Mesenteric fat pad (tissue), 1 donor: ENCODE measurements at regions not wholly inside any gene's neighbourhood (a gene's known extent, or its start where the extent isn't known, plus 50 kb on each side); places are given as distances from the start of the nearest gene placed in this dataset.

Experiments
- DNase-seq: peaks from one replicate; pipeline ENCODE4 v3.0.0-alpha.2; 2020; ENCODE audit warnings: low spot score
- donor health status: DM: yes; HTN: yes; CAD: no.

GRCh38 chr5:6026766-6027406 is 351.5 kb downstream of the MED10 start:
- no peak for DNase-seq

- no peak for DNase-seq
Observed at GRCh38 chr5:6019612-6020011, 358.7 kb downstream of the MED10 start.

GRCh38 chr5:6013506-6013905 is 364.8 kb downstream of the MED10 start:
- no peak for DNase-seq

- DNase-seq: no peak
Observed at GRCh38 chr5:6011199-6011598, 367.1 kb downstream of the MED10 start.

GRCh38 chr5:6006838-6007314 is 371.5 kb downstream of the MED10 start:
- no peak for DNase-seq

- DNase-seq: no peak
Observed at GRCh38 chr5:6003040-6003825, 375.1 kb downstream of the MED10 start.

GRCh38 chr5:6000867-6001266 is 377.5 kb downstream of the MED10 start:
- DNase-seq: no peak

- no peak for DNase-seq
Observed at GRCh38 chr5:5995819-5996218, 382.5 kb downstream of the MED10 start.

- no peak for DNase-seq
Observed at GRCh38 chr5:5986492-5987178, 391.7 kb downstream of the MED10 start.

- DNase-seq: no peak
Observed at GRCh38 chr5:5985332-5985731, 393.0 kb downstream of the MED10 start.

GRCh38 chr5:5983261-5983980 is 394.9 kb downstream of the MED10 start:
- no peak for DNase-seq

GRCh38 chr5:5981562-5981961 is 396.8 kb downstream of the MED10 start:
- no peak for DNase-seq

- no peak for DNase-seq
Observed at GRCh38 chr5:5980538-5980895, 397.8 kb downstream of the MED10 start.

- no peak for DNase-seq
Observed at GRCh38 chr5:5979761-5980537, 398.4 kb downstream of the MED10 start.

- no peak for DNase-seq
Observed at GRCh38 chr5:5979377-5979760, 399.0 kb downstream of the MED10 start.

- no peak for DNase-seq
Observed at GRCh38 chr5:5978501-5979376, 399.6 kb downstream of the MED10 start.

GRCh38 chr5:5971203-5971602 is 407.1 kb downstream of the MED10 start:
- no peak for DNase-seq

GRCh38 chr5:5969942-5970483 is 408.3 kb downstream of the MED10 start:
- no peak for DNase-seq

GRCh38 chr5:5968981-5969380 is 409.4 kb downstream of the MED10 start:
- DNase-seq: no peak

GRCh38 chr5:5967944-5968343 is 410.4 kb downstream of the MED10 start:
- DNase-seq: no peak
